ENCODE measurements at regions not wholly inside any gene's neighbourhood (a gene's known extent, or its start where the extent isn't known, plus 50 kb on each side); places are given as distances from the start of the nearest gene placed in this dataset.

DNA sequence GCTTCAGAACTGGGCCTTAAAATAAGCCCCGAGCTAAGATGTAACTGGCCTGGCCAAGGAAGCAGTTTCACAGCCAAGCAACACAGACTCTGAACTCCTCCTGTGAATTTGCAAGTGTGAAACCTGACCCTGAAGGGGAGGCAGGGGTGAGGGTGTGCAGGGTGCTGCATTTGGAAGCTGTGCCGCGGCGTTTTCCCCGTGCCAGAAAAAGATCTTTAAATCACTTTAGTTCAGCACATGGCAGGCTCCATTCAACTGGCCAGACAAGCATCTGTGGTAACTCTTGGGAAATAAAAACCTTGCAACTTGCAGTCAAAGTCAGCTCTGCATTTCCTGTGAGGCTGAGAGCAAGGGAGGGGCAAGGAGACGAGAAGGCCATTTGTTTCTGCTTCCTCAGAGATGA lies 209.3 kb upstream of the SOX11 start:
- Histone ChIP-seq H2AFZ (ENCODE audit: low read depth, low read length) (no peak overlapping the region), H3K27ac (ENCODE audit: low read length) (no peak overlapping the region), H3K27me3 (ENCODE audit: low read depth, low read length) (no peaks in the 10 kb centered on the region), H4K20me1 (ENCODE audit: insufficient read depth, low read length) (no peaks in the 10 kb centered on the region), H3K36me3 (replicated peaks; ENCODE audit: low read depth, low read length) (no peaks in the 10 kb centered on the region), H3K9ac (ENCODE audit: low read length) (no peak overlapping the region), H3K4me3 (ENCODE audit: low read length) (no peak overlapping the region), H3K79me2 (ENCODE audit: low read length) (no peaks in the 10 kb centered on the region), H3K4me2 (ENCODE audit: low read length) (no peak overlapping the region), H3K4me1 (ENCODE audit: low read length) (peaks cover 8% of the 10 kb centered on the region), H3K9me3 (ENCODE audit: insufficient read depth, low read length) (no peaks in the 10 kb centered on the region)
- TF ChIP-seq EZH2phosphoT487 (IDR thresholded peaks at IDR 0.05; ENCODE audit: low read depth) = no peak
- TF ChIP-seq, protein P1, sequence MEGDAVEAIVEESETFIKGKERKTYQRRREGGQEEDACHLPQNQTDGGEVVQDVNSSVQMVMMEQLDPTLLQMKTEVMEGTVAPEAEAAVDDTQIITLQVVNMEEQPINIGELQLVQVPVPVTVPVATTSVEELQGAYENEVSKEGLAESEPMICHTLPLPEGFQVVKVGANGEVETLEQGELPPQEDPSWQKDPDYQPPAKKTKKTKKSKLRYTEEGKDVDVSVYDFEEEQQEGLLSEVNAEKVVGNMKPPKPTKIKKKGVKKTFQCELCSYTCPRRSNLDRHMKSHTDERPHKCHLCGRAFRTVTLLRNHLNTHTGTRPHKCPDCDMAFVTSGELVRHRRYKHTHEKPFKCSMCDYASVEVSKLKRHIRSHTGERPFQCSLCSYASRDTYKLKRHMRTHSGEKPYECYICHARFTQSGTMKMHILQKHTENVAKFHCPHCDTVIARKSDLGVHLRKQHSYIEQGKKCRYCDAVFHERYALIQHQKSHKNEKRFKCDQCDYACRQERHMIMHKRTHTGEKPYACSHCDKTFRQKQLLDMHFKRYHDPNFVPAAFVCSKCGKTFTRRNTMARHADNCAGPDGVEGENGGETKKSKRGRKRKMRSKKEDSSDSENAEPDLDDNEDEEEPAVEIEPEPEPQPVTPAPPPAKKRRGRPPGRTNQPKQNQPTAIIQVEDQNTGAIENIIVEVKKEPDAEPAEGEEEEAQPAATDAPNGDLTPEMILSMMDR (IDR thresholded peaks at IDR 0.05; ENCODE audit: low read depth, low read length) = no peak

DNA sequence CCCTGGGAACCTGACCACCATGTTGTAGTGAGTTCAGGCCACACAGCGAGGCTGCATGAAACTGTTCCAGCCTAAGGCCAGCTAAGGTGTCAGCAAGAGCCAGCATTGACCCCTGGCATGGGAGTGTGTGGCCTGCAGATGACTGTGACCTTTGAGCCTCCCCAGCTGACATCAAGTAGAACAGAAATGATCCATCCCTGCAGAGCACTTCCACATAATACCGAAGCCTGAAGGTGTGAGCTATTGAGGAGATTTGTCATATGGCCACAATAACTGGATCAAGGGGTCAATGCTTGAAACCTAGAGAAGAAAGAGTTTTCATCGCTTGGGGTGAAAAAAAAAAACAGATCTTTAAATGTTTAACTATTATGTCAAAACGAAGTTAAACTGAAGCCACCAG lies 207.3 kb upstream of the SOX11 start:
- no peak overlapping the region for H2AFZ ChIP-seq (ENCODE audit: low read depth, low read length)
- H3K27ac ChIP-seq (ENCODE audit: low read length) = no peak overlapping the region

DNA sequence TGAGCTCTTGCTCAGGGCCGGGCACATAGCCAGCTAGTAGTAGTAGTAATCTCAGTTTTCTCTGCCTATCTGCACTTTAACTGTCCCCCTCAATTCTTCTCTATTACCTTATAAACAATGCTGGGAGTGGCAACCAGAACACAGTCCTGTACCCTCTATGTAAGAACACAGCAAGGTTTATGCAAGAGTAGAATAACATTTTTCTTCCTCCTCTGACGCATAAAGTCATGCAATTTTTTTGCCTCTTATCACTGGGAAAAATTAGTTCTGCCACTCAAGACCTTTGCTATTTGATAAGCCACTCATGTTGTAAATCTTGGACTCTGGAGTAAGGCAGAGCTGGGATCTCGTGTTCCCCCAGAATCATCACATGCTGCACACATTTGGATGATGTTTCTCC lies 200.7 kb upstream of the SOX11 start:
- Histone ChIP-seq H2AFZ (ENCODE audit: low read depth, low read length) (no peak overlapping the region), H3K9me3 (ENCODE audit: insufficient read depth, low read length) (no peaks in the 10 kb centered on the region), H3K27ac (ENCODE audit: low read length) (no peak overlapping the region), H3K36me3 (replicated peaks; ENCODE audit: low read depth, low read length) (no peaks in the 10 kb centered on the region), H3K79me2 (ENCODE audit: low read length) (no peaks in the 10 kb centered on the region), H3K4me1 (ENCODE audit: low read length) (no peaks in the 10 kb centered on the region), H4K20me1 (ENCODE audit: insufficient read depth, low read length) (no peaks in the 10 kb centered on the region), H3K4me3 (ENCODE audit: low read length) (no peak overlapping the region), H3K9ac (ENCODE audit: low read length) (no peak overlapping the region), H3K27me3 (ENCODE audit: low read depth, low read length) (no peaks in the 10 kb centered on the region), H3K4me2 (ENCODE audit: low read length) (no peak overlapping the region)
- TF ChIP-seq, protein P1 (IDR thresholded peaks at IDR 0.05; ENCODE audit: low read depth, low read length) = no peak
- TF ChIP-seq EZH2phosphoT487 (IDR thresholded peaks at IDR 0.05; ENCODE audit: low read depth) = no peak

More for the DNA sequence above, 207.3 kb upstream of the SOX11 start:
- no peaks in the 10 kb centered on the region for H3K4me1 ChIP-seq (ENCODE audit: low read length)
- no peaks in the 10 kb centered on the region for H3K9me3 ChIP-seq (ENCODE audit: insufficient read depth, low read length)
- no peak overlapping the region for H3K4me2 ChIP-seq (ENCODE audit: low read length)
- H4K20me1 ChIP-seq (ENCODE audit: insufficient read depth, low read length) = no peaks in the 10 kb centered on the region
- no peak overlapping the region for H3K4me3 ChIP-seq (ENCODE audit: low read length)
- no peaks in the 10 kb centered on the region for H3K27me3 ChIP-seq (ENCODE audit: low read depth, low read length)
- no peak overlapping the region for H3K9ac ChIP-seq (ENCODE audit: low read length)
- TF ChIP-seq, protein P1 (IDR thresholded peaks at IDR 0.05; ENCODE audit: low read depth, low read length) = no peak
- TF ChIP-seq EZH2phosphoT487 (IDR thresholded peaks at IDR 0.05; ENCODE audit: low read depth) = no peak
- H3K36me3 ChIP-seq (replicated peaks; ENCODE audit: low read depth, low read length) = no peaks in the 10 kb centered on the region
- H3K79me2 ChIP-seq (ENCODE audit: low read length) = no peaks in the 10 kb centered on the region

DNA sequence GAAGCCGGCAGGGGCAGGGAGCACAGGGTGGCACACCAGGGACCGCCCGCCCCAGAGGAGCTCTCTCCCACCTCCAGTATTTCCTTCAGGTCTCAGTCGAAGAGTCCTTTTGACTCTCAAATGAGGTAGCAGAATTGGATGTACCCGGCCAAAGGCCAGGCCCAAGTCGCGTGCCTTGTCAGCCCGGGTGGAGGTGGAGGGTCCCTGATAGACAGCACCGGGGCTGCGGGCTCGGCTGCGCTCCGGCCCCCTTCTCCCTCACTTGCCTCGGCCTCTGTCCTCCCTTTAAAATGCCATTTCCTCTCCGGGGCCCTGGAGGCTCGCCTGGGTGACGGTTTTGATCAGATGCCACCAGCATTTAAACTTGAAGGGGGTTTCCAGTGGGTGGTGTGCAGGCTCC lies 198.9 kb upstream of the SOX11 start:
- TF ChIP-seq, protein P1 (IDR thresholded peaks at IDR 0.05; ENCODE audit: low read depth, low read length) = no peak
- no peak for TF ChIP-seq EZH2phosphoT487 (IDR thresholded peaks at IDR 0.05; ENCODE audit: low read depth)
- no peaks in the 10 kb centered on the region for H3K36me3 ChIP-seq (replicated peaks; ENCODE audit: low read depth, low read length)
- no peaks in the 10 kb centered on the region for H3K9me3 ChIP-seq (ENCODE audit: insufficient read depth, low read length)
- H3K9ac ChIP-seq (ENCODE audit: low read length) = no peak overlapping the region
- H3K79me2 ChIP-seq (ENCODE audit: low read length) = no peaks in the 10 kb centered on the region
- no peaks in the 10 kb centered on the region for H3K4me1 ChIP-seq (ENCODE audit: low read length)
- no peak overlapping the region for H3K4me3 ChIP-seq (ENCODE audit: low read length)
- no peak overlapping the region for H3K4me2 ChIP-seq (ENCODE audit: low read length)
- H2AFZ ChIP-seq (ENCODE audit: low read depth, low read length) = no peak overlapping the region
- H3K27ac ChIP-seq (ENCODE audit: low read length) = no peak overlapping the region
- no peaks in the 10 kb centered on the region for H3K27me3 ChIP-seq (ENCODE audit: low read depth, low read length)
- no peaks in the 10 kb centered on the region for H4K20me1 ChIP-seq (ENCODE audit: insufficient read depth, low read length)

All from OCI-LY3 (cell line).